ENCODE measurements at regions not wholly inside any gene's neighbourhood (a gene's known extent, or its start where the extent isn't known, plus 50 kb on each side); places are given as distances from the start of the nearest gene placed in this dataset.

DNA sequence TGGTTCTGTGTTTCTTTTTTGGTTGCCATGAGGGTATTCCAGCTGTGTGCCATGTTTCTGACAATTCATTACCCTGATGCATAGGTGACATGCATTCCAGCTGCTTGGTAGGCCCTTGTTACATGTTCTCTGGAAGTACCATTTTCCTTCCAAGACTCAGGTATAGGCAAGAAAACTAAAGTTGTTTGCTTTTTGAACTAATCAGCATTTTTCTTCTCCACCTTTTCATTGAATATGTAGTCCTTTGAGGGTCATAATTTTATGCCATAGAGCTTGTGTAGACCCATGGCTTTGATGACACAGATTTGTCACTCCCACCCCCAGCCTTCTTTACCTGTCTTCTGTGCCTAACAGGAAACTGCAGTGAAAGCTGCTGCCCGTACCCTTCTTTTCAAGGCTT is 339.2 kb downstream of the MED10 start:
- DNase-seq (ENCODE audit: extremely low read depth, insufficient read length) = no peak
- TF ChIP-seq, protein P1, sequence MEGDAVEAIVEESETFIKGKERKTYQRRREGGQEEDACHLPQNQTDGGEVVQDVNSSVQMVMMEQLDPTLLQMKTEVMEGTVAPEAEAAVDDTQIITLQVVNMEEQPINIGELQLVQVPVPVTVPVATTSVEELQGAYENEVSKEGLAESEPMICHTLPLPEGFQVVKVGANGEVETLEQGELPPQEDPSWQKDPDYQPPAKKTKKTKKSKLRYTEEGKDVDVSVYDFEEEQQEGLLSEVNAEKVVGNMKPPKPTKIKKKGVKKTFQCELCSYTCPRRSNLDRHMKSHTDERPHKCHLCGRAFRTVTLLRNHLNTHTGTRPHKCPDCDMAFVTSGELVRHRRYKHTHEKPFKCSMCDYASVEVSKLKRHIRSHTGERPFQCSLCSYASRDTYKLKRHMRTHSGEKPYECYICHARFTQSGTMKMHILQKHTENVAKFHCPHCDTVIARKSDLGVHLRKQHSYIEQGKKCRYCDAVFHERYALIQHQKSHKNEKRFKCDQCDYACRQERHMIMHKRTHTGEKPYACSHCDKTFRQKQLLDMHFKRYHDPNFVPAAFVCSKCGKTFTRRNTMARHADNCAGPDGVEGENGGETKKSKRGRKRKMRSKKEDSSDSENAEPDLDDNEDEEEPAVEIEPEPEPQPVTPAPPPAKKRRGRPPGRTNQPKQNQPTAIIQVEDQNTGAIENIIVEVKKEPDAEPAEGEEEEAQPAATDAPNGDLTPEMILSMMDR (IDR thresholded peaks at IDR 0.05; ENCODE audit: insufficient read depth, low read length, poor library complexity, severe bottlenecking) = no peak
- Histone ChIP-seq H3K27me3 (replicated peaks; ENCODE audit: control insufficient read depth, insufficient read depth, low read length) (no peaks in the 10 kb centered on the region; the same call in 1 of the 2 replicates), H3K36me3 (ENCODE audit: control insufficient read depth, insufficient read depth, low read length) (no peaks in the 10 kb centered on the region), H3K4me3 (replicated peaks; ENCODE audit: low read depth, low read length) (no peak overlapping the region)

DNA sequence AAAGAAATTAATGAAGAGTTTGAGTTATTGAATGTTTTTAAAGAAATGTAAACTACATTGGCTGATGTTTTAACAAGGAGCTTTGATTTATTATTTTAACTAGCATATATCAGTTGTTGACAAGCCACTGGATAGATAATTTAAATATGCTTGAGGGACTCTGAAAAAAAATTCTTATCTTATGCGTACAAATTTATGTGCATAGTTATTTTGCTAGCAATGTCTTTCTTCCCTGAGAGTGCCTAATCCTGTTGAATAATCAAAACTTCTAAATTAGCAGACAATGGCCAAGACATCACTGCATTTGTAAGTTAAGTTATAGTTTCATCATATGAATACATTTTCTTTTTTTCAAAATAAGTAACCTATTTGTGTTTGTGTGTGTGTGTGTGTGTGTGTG is 342.3 kb downstream of the MED10 start:
- TF ChIP-seq, protein P1 (IDR thresholded peaks at IDR 0.05; ENCODE audit: insufficient read depth, low read length, poor library complexity, severe bottlenecking) = no peak
- H3K27me3 ChIP-seq (replicated peaks; ENCODE audit: control insufficient read depth, insufficient read depth, low read length) = no peaks in the 10 kb centered on the region; the same call in 1 of the 2 replicates
- no peaks in the 10 kb centered on the region for H3K36me3 ChIP-seq (ENCODE audit: control insufficient read depth, insufficient read depth, low read length)
- no peak for DNase-seq (ENCODE audit: extremely low read depth, insufficient read length)
- no peak overlapping the region for H3K4me3 ChIP-seq (replicated peaks; ENCODE audit: low read depth, low read length)

DNA sequence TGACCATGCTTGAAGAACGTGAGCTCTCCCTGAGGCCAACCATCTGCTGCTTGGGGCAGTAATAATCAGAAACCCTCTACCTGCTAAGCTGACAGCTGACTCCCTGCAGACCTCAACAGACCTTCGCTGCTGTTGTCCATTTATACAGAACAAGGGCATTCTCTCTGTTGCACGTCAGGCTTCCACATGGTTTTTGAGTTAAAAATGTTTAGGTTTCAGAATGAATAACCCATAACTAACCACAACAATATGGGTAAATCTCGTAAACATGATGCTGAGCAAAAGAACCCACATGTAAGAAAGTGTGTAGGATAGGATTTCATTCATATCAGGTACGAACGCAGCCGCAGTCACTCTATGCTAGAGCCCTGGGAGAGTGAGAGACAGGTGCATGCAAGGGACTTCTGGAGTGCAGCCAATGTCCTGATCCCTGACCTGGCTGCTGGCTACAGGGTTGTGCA is 348.5 kb downstream of the MED10 start:
- TF ChIP-seq, protein P1 (IDR thresholded peaks at IDR 0.05; ENCODE audit: insufficient read depth, low read length, poor library complexity, severe bottlenecking) = no peak
- H3K27me3 ChIP-seq (replicated peaks; ENCODE audit: control insufficient read depth, insufficient read depth, low read length) = no peaks in the 10 kb centered on the region
- no peak overlapping the region for H3K4me3 ChIP-seq (replicated peaks; ENCODE audit: low read depth, low read length)
- DNase-seq (ENCODE audit: extremely low read depth, insufficient read length) = no peak
- no peaks in the 10 kb centered on the region for H3K36me3 ChIP-seq (ENCODE audit: control insufficient read depth, insufficient read depth, low read length)

DNA sequence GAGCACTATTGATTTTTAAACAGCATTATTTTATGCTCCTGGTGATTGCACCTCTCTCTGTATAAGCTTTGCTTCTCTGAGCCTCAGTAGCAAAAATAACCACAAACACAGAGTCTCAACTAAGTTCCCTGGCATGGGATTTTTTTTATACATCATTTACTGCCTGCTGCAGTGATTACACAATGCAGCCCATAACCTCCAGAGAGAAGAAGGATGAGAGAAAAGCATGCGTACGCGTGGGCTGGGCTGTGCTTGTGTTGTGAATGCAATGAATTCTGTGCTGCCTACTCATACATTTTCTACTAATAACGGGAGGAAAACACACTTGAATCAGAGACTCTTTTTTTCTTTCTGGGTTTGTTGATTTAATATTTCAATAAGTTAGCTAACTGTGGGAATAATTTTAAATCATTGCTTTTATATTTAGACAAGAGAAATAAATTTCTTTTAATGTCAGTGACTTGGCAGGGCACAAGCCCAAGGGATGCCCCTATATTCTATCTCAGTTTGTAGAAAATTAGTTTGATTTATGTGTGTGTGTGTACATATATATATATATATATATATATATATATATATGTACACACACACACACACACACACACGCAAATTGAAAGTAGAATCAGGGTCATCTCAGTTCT is 351.5 kb downstream of the MED10 start:
- no peaks in the 10 kb centered on the region for H3K27me3 ChIP-seq (replicated peaks; ENCODE audit: control insufficient read depth, insufficient read depth, low read length)
- TF ChIP-seq, protein P1 (IDR thresholded peaks at IDR 0.05; ENCODE audit: insufficient read depth, low read length, poor library complexity, severe bottlenecking) = no peak
- DNase-seq (ENCODE audit: extremely low read depth, insufficient read length) = no peak

DNA sequence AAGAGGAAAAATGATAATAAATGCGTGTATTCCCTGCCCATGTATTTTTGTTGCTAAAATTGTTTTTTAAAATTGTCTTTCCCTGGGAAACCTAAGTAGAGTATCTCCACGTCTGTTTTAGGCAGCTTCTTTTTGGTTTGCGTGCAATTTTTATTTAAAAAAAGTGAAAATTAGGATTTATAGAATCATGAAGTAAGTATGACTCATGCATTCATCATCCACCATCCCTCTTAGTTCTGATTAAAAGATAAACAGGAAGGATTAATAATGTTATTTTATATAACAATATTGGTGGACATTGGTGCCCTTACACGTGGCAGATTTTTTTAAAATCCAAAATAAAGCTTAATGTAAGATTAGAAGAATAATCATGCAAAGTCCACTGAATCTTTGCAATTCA is 358.7 kb downstream of the MED10 start:
- TF ChIP-seq, protein P1 (IDR thresholded peaks at IDR 0.05; ENCODE audit: insufficient read depth, low read length, poor library complexity, severe bottlenecking) = no peak
- Histone ChIP-seq H3K36me3 (ENCODE audit: control insufficient read depth, insufficient read depth, low read length) (no peaks in the 10 kb centered on the region), H3K4me3 (replicated peaks; ENCODE audit: low read depth, low read length) (no peak overlapping the region), H3K27me3 (replicated peaks; ENCODE audit: control insufficient read depth, insufficient read depth, low read length) (no peaks in the 10 kb centered on the region)
- DNase-seq (ENCODE audit: extremely low read depth, insufficient read length) = no peak

More for the DNA sequence above, 351.5 kb downstream of the MED10 start:
- no peaks in the 10 kb centered on the region for H3K36me3 ChIP-seq (ENCODE audit: control insufficient read depth, insufficient read depth, low read length)
- no peak overlapping the region for H3K4me3 ChIP-seq (replicated peaks; ENCODE audit: low read depth, low read length)

DNA sequence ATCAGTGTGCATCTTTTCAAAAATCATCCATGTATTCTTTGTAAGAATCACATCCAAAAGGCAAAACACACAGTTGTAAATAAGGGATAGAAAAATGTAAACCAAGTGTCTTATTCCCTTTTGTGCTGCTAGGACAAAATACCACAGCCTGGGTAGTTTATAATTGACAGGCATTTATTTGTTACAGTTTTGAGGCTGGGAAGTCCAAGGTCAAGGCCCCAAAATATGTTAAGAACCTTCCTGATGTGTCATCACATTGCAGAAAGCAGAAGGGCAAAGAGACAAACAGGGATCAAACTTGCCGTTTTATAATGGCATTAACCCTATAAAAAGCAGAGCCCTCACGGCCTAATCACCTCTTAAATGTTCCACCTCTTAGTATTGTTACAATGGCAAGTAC is 364.8 kb downstream of the MED10 start:
- no peaks in the 10 kb centered on the region for H3K27me3 ChIP-seq (replicated peaks; ENCODE audit: control insufficient read depth, insufficient read depth, low read length)
- no peak for DNase-seq (ENCODE audit: extremely low read depth, insufficient read length)
- TF ChIP-seq, protein P1 (IDR thresholded peaks at IDR 0.05; ENCODE audit: insufficient read depth, low read length, poor library complexity, severe bottlenecking) = no peak
- H3K36me3 ChIP-seq (ENCODE audit: control insufficient read depth, insufficient read depth, low read length) = no peaks in the 10 kb centered on the region
- no peak overlapping the region for H3K4me3 ChIP-seq (replicated peaks; ENCODE audit: low read depth, low read length)
